GM04504 (cell line): ENCODE measurements at regions not wholly inside any gene's neighbourhood (a gene's known extent, or its start where the extent isn't known, plus 50 kb on each side); places are given as distances from the start of the nearest gene placed in this dataset.
"Not testable (repeated sequence)": the region's sequence is repeated elsewhere in the genome, so short reads cannot be mapped to it uniquely, and the experiment has no call there.

Experiments used
- DNase-seq: peaks from one replicate; pipeline ENCODE4 v3.0.0-alpha.2; 2012; ENCODE audit warnings: low read depth

GRCh38 chr6:97915537-97915936 lies 632.5 kb upstream of the MMS22L start:
- no peak for DNase-seq

GRCh38 chr6:97917369-97917768 lies 634.4 kb upstream of the MMS22L start:
- no peak for DNase-seq

- DNase-seq, result no peak
These were observed 636.0 kb upstream of the MMS22L start for GRCh38 chr6:97919046-97919445.

- no peak for DNase-seq
These were observed 636.6 kb upstream of the MMS22L start for GRCh38 chr6:97919631-97920030.

GRCh38 chr6:97923249-97923648 lies 640.2 kb upstream of the MMS22L start:
- DNase-seq, result no peak

- no peak for DNase-seq
These were observed 642.5 kb upstream of the MMS22L start for GRCh38 chr6:97925504-97925903.

GRCh38 chr6:97939440-97940168 lies 656.6 kb upstream of the MMS22L start:
- no peak for DNase-seq

GRCh38 chr6:97947841-97948240 lies 664.8 kb upstream of the MMS22L start:
- peak; percentile 2 for DNase-seq

- no peak for DNase-seq
These were observed 675.1 kb upstream of the MMS22L start for GRCh38 chr6:97958134-97958533.

- DNase-seq, result no peak
These were observed 680.2 kb upstream of the MMS22L start for GRCh38 chr6:97963193-97963592.

GRCh38 chr6:97969065-97969464 lies 686.0 kb upstream of the MMS22L start:
- DNase-seq, result no peak

GRCh38 chr6:97977084-97977483 lies 694.1 kb upstream of the MMS22L start:
- DNase-seq, result no peak

GRCh38 chr6:97978855-97979271 lies 695.8 kb upstream of the MMS22L start:
- DNase-seq, result no peak

GRCh38 chr6:97979285-97979684 lies 696.3 kb upstream of the MMS22L start:
- DNase-seq, result not testable (repeated sequence)

- no peak for DNase-seq
These were observed 706.4 kb upstream of the MMS22L start for GRCh38 chr6:97989451-97989850.

GRCh38 chr6:97995158-97995557 lies 712.1 kb upstream of the MMS22L start:
- DNase-seq, result no peak

- no peak for DNase-seq
These were observed 719.7 kb upstream of the MMS22L start for GRCh38 chr6:98002678-98003077.

GRCh38 chr6:98014442-98015201 lies 731.6 kb upstream of the MMS22L start:
- DNase-seq, result no peak

- no peak for DNase-seq
These were observed 733.5 kb upstream of the MMS22L start for GRCh38 chr6:98016565-98016964.

GRCh38 chr6:98020222-98020621 lies 737.2 kb upstream of the MMS22L start:
- DNase-seq, result no peak

GRCh38 chr6:98024359-98024758 lies 741.3 kb upstream of the MMS22L start:
- DNase-seq, result no peak

GRCh38 chr6:98027898-98028297 lies 744.9 kb upstream of the MMS22L start:
- no peak for DNase-seq

GRCh38 chr6:98033617-98034016 lies 750.6 kb upstream of the MMS22L start:
- no peak for DNase-seq
